ENCODE measurements at regions not wholly inside any gene's neighbourhood (a gene's known extent, or its start where the extent isn't known, plus 50 kb on each side); places are given as distances from the start of the nearest gene placed in this dataset.

- TF ChIP-seq CTCF (IDR thresholded peaks at IDR 0.05): no peak
- no peak for TF ChIP-seq EP300 (IDR thresholded peaks at IDR 0.05)
- TF ChIP-seq POLR2A (IDR thresholded peaks at IDR 0.05; ENCODE audit: low read depth): no peak
Observed at GRCh38 chr5:24268482-24269056, 376.2 kb downstream of the CDH10 start.

Data from esophagus muscularis mucosa (tissue), 4 donors.